ENCODE measurements at regions not wholly inside any gene's neighbourhood (a gene's known extent, or its start where the extent isn't known, plus 50 kb on each side); places are given as distances from the start of the nearest gene placed in this dataset.

DNA sequence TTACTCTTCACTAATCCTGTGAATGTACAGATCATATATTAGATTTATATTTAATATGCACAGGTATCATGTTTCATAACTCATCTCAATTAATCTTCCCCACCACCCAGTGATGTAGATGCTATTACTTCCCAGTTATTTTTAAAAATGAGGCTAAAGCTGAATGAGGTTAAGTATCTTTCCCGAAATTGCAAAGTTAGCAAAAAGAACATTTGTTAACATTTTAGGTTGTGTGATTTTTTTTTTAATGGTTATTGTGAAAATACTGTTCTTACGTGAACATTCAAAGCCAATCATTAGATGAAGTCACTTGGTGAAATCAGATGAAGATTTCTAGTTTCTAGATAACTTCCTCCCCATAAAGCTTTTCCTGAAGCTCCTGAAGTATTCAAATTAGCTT lies 186.9 kb upstream of the PLEKHA5 start:
- intact Hi-C loops (cut with DNase I): no loop called here
- DNase-seq: no peak

DNA sequence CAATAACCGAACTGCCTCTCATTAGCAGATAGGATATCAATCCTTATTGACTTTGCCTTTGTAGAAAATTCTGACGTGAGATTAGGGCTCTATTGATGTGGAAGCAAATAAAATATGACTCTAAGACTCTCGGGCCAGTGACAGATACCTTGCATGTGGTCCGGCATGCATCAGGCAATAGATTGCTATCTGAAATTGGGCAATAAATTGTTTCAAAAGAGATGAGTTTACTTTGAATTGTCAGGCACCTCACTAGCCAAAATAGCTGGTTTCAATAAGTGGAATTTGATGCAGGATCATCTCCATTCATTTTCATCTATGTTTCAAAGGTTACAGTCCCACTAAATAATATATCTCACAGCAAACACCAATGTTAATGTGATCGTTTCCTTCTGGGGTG lies 186.3 kb upstream of the PLEKHA5 start:
- intact Hi-C loops (cut with DNase I): no loop called here
- DNase-seq: no peak

DNA sequence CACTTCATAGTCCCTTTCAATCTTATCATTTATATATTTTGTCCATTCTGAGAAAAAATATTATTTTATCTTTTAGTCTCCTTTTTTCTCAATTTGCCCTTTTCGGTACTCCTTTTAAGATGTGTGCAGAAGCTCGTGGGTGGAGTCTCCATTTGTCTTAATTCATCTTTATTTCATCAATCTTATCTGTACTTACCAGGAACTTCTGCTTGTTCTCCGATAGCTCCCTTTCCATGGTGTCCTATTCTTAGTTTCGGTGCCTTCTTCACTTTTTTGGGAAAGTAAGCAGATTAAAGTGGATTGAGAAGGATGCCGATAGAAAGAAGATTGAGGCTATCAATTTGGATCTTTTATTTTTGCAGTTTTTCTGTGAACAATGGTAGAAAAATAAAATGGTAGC lies 183.4 kb upstream of the PLEKHA5 start:
- DNase-seq: no peak
- intact Hi-C loops (cut with DNase I): no loop called here

DNA sequence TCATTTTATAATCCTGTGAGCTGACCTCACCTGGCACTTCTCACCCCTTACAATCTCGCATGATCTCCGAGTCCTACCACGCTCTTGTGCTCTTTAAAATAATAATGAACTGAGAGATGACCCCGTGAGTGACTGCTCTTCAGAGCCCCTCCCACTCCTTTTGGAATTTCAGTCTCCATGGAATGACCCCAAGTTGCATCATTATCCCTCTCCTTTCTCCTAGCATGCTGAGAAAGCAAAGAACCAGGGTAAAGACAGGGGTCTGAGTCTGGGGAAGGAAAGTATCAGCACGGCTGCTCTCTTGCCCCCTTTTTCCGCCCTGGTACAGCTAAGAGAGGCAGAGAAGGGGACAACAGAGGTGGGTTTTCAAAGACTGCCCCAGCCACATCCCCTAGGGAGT lies 178.3 kb upstream of the PLEKHA5 start:
- no peak for DNase-seq
- intact Hi-C loops (cut with DNase I): no loop called here

DNA sequence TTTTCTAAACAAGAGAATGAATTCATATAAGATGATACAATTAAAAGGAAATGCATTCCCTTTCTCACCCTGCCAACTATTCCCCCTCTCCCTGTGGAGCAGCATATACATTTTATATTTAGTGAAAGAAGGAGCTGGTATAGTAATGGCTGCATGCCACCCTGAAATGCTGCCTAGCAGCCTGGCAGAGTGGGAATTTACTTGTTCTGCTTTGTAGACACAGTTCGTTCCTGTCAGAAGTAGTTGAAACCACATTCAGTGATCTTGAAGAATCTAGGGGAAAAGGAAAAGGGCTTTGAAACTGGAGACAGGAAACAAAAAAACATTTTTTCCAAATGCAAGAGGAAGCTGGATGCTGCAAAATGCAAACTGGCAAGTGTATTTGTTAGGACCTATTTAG lies 176.0 kb upstream of the PLEKHA5 start:
- intact Hi-C loops (cut with DNase I): no loop called here
- no peak for DNase-seq

DNA sequence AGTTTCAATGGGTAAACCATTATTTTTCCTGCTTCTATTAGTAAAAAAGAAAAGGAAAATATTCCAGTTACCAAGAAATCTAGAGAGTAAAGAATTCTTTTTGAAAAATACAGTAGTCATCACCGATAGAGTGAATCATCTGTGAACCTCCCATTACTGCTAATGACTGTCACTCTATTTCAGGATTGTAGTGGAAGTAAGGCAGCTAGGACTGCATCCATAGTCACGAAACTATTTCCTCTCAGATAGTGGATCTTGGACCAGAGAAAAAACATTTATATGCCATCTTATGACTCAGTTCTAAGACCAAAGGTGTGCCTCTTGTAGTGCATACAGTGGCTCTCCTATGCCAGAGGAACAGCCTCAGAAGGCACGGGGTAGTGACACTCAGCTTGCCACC lies 173.9 kb upstream of the PLEKHA5 start:
- DNase-seq: no peak
- intact Hi-C loops (cut with DNase I): no loop called here

DNA sequence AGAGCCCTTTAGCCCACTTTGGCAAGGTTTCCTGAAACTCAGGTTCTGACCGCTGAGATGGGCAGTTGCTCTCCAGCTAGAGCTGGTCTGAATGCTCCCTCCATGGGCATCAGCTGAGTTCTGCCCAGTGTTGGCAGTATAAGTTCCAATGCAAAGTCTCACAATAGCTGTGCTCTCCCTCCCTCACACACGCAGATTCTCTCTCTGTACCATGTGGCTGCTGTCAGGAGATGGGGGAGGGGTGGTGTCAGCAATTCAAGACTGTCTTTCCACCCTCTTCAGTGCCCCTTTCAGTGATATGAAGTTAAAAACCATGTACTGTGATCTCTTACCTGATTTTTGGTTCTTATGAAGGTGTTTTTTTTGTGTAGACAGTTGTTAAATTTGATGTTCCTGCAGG lies 164.3 kb upstream of the PLEKHA5 start:
- no peak for DNase-seq
- intact Hi-C loops (cut with DNase I): no loop called here

DNA sequence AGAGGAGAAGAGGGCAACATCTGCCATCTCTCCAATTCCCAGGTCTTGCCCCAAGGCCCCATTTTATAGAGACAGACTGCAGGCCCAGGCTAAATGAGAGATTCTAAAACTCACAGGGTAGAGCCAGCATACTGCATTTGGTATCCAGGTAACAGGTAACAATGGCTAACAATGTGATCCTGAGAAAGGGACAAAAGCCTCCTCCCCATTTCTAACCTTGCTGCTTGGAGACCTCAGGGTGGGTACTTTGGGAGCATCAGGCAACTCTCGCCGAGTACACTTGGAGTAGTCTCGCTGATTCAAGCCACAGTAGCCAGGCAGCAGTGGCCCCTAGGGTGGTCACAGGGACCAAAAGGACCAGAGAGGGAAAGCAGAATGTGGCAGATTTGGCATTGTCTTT lies 162.6 kb upstream of the PLEKHA5 start:
- intact Hi-C loops (cut with DNase I): no loop called here
- DNase-seq: no peak

DNA sequence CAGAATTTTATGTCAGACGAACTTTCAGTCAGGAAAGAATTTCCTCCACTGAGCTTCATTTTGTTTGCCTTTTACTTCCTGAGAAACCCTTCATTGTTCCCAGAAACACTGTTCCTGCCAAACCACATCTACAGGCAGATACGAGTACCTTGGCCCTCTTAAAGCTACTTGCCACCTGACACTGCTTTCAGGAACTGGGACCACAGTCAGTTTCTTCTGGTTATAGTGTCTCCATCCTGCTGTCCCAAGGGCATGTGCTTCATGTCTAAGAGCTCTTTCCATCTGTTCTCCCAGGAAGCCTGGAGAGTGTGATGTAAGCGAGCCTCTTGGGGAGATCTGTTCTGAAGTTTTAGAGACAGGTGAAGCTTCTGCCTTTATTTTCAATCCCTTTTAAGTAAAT lies 161.7 kb upstream of the PLEKHA5 start:
- no peak for DNase-seq
- intact Hi-C loops (cut with DNase I): no loop called here

DNA sequence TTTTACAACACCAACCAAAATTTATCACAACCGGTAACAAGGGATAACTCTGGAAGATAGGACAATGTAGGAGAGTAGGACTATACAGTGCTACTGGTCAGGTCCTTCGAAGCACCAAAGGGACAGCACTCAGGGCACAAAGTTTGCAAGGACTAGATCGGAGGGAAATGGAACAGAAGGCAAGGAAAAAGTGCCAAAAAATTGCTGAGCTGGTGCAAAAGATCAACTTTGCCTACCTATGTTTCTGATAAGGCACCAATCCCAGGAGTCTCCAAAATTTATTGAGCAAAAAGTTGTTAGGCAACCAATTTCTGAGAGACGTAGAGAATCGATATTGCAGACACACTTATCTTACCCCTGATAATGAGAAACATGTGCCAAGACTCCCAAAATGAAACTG lies 160.0 kb upstream of the PLEKHA5 start:
- intact Hi-C loops (cut with DNase I): no loop called here

DNA sequence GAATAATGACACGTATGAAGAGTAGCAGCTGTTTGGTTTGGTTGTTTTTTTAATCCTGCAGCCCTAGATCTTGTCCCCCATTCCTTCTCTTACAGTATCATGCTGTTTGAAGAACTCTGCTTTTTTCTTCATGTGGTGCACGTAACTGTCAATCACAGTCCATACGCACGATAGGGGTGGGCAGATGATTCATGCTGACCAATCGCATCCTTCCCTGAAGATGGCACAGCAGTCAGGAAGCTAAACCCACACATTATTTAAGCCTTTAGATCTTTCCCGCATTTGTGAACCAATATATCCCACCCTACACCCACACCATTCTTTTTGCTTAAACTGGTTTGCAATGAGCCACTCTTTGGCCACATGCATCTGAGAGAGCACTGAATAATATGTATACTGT lies 158.9 kb upstream of the PLEKHA5 start:
- intact Hi-C loops (cut with DNase I): no loop called here
- DNase-seq: no peak

More for the DNA sequence above, 160.0 kb upstream of the PLEKHA5 start:
- DNase-seq: no peak

DNA sequence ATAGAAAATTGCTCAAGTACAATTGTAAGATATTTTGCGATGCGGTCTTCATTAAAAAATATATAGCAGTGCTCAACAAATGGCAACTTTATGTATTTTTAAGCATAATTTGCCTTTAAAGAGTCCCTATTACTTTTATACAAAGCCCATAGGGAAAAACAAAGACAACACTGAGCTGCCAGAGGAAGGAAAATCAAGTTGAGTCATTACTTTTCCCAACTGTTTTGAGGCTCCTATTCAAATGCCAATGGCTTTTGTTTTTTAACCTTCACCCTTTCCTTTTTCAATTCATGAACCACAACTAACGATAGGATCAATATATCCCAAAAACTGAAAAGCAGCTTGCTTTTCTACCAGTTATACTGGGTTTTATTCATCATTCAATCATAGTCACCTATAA lies 157.6 kb upstream of the PLEKHA5 start:
- DNase-seq: no peak
- intact Hi-C loops (cut with DNase I): no loop called here

DNA sequence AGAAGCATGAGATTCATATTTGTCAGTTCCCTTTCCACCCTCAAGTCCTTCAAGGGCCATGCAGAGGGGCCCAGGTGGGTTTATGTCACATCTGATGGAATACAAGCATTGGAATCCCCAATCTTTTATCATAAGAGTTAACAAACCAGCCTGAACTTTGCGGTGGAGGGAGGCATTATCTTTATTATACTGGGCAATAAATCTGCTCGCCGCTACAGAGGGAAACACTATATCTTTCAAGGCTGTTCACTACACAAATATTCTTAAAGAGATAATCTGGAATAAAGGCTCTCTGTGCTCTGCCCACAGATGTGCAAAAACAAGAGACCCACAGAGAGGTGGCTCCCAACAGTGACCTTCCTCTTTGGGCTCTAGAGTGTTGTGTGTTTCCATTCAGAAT lies 153.6 kb upstream of the PLEKHA5 start:
- intact Hi-C loops (cut with DNase I): no loop called here
- DNase-seq: no peak

DNA sequence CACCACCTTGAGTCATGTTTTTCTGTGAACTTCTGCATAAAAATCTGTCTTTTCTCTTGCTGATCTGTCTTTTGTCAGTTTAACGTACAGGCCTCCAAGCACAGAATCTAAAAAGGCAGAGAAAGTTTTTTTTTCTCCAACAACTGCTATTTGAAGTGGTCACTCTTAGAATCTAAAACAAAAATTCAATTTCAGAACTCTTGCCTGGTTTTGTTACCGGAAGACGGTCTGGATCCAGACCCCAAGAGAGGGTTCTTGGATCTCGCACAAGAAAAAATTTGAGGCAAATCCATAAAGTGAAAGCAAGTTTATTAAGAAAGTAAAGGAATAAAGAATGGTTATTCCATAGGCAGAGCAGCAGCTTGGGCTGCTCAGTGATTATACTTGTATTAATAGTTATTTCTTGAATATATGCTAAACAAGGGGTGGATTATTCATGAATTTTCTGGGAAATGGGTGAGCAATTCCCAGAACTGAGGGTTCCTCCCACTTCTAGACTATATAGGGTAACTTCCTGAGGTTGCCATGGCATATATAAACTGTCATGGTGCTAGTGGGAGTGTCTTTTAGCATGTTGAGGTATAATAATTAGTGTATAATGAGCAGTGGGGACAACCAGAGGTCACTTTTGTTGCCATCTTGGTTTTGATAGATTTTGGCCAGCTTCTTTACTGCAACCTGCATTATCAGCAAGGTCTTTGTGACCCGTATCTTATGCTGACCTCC lies 150.0 kb upstream of the PLEKHA5 start:
- intact Hi-C loops (cut with DNase I): no loop called here
- DNase-seq: no peak

DNA sequence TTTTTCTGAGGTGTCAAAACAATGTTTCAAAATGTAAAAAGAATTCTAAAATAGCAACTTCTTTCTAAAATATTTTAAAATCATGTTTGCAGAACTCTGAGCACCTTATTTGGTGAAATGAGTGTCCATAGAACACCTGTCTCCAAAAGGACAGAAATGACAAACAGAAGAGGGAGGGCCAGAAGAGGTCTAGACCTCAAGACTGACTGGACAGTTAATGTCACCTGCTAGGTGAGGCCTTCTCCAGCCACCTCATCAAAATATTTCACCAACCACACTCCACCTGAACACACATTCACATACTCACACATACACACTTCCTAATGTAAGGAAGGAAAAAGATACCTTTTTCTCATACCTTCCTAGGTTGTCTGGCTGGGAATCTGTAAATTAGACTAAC lies 147.8 kb upstream of the PLEKHA5 start:
- DNase-seq: no peak
- intact Hi-C loops (cut with DNase I): no loop called here

DNA sequence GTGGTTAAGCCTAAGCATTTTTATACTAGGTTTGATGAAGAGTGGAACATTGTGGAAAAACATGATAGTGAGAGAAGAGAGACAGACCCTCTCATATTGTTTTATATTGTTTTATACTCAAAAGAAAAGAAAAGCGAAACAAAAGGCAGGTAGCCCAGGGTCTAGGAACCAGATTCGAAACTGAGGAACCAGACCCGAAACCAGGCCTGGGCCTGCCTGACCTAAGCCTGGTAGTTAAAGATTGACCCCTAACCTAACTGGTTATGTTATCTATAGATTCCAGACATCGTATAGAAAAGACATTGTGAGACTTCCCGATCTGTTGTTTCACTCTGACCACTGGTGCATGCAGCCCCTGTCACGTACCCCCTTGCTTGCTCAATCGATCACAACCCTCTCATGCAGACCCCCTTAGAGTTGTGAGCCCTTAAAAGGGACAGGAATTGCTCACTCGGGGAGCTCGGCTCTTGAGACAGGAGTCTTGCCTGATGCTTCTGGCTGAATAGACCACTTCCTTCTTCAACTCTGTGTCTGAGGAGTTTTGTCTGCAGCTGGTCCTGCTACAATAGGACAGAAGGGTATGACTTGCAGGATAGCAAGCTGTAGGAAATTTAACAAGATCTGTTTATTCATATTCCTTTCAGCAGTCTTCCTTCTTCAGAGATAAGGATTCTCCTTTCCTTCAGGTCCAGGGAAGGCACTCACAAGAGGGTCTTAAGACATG lies 147.1 kb upstream of the PLEKHA5 start:
- intact Hi-C loops (cut with DNase I): no loop called here
- no peak for DNase-seq

DNA sequence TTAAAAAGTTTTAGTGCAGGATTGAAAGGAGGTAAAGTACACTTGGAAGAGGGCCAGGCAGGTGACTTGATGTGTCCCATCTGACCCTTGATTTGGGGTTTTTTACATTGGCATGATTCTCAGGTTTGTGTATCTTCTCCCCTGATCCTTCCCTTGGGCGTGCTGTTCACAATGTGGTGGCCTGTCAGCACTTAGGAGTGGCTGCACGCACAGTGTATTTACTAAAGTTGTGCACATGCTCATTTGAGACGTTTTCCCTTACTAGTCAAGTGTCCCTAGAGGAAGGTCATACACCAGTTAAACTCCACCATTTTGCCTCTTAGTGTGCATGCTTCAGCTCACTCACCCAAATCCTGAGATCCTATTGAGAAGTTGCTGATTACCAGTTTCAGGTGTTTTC lies 145.7 kb upstream of the PLEKHA5 start:
- DNase-seq: no peak
- intact Hi-C loops (cut with DNase I): no loop called here

DNA sequence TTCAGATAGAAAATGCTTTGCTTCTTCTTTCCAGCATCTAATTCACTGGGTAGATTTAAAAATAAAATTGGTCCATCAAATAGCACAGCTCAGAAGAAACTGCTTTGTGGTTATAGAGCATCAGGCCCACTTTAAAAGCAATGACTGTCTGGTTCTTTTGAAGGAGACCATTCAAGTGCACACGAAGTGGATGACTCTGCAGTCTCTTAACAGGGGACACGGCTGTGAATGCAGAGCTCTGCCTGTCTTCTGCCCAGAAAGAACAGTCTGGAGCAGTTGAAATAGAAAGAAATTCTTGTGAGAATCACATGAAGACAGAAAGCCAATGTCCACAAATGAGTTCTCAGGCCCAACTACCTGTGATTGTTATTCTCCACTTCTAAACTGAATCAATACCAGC lies 138.7 kb upstream of the PLEKHA5 start:
- intact Hi-C loops (cut with DNase I): no loop called here
- DNase-seq: peak in 1 of 42 donors; percentile 11

DNA sequence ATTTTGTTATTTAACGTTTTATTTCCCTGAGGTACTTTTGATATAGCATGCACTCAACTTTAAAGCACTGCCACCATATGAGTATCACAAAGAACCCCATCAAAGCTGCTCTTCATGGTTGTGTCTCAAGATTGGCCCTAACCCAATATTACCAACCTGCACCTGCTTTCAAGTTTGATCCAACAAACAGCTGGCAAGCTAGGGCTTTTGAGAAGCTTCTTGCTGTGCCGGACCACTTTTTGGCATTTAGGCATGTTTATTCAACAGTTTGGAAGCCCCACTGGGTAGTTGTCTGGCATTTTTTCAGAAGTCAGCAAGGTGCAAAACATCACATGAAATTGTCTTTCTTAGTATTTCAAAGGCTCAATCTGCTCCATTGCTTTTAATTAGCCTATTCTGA lies 137.2 kb upstream of the PLEKHA5 start:
- intact Hi-C loops (cut with DNase I): no loop called here
- peak in 1 of 42 donors; percentile 2 for DNase-seq

DNA sequence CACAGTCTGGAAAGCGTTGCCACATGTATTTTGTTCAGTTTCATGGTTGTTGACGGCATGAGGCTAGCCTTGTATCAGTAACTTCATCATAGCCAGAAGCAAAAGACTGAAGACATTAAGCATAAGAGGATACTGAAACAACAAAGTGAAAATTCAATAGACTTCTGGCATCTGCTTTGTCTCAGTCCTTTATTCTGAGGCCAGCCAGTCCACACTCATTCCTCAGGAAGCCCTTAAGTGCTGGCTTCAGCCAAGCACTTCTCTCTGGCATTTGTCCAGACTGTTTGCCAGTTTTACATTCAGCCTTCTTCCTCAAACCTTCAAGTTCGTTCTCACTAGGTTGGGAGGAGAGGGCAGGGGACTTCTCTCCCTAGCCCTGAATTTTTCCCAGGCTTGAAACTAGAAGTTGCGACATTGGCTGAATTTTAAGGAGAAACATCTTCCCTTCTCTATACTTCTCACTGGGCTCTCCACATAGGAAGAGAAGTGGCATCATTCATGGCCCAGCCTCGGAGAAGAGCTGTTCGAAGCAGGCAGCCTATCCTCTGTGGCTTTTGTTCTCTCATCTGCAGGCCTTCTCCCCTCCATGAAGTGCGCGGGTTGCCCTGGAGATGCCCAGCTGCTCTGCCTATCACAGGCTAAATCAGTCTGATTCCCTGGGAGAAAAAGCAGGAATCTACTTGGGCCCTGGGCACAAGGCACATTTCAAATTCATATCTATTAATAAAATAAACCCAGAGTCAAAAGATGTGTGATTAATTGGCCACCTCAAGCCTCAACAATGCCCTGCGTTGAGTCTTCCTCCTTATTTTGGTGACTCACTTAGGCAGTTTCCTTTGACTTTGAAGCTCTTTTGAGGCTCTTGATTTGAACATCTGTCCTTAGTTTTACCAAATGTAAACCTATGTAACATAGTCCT lies 130.9 kb upstream of the PLEKHA5 start:
- intact Hi-C loops (cut with DNase I): no loop called here
- no peak for DNase-seq

All from head of caudate nucleus (tissue), 42 donors.